SW 1271 (cell line): ENCODE measurements at regions not wholly inside any gene's neighbourhood (a gene's known extent, or its start where the extent isn't known, plus 50 kb on each side); places are given as distances from the start of the nearest gene placed in this dataset.

ENCODE experiments used
- DNase-seq, 2 experiments: peaks; one replicate each; lab custom pipeline; 2025; lab: John Stamatoyannopoulos, UW

GRCh38 chr3:113051787-113052186 is 61.0 kb downstream of the GTPBP8 start:
- no peak for DNase-seq

DNA sequence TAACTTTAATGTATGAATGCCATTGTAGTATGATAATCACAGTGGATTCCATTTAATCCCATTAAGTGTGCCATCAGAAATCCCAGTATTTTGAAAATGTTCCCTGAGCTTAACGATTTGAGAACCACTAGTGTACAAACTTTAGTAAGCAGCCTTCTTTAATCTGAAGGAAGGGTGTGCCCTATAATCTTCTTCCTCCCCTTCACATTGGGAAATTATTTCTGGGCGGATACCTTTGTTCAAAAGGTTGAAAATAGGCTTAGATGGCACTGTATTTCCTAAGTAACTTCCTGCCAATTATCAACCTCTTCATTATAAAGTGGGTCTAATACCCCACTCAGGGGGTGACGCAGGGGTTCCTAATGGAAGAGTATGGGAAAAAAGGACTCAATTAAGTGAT is 62.4 kb downstream of the GTPBP8 start:
- DNase-seq = no peak

DNA sequence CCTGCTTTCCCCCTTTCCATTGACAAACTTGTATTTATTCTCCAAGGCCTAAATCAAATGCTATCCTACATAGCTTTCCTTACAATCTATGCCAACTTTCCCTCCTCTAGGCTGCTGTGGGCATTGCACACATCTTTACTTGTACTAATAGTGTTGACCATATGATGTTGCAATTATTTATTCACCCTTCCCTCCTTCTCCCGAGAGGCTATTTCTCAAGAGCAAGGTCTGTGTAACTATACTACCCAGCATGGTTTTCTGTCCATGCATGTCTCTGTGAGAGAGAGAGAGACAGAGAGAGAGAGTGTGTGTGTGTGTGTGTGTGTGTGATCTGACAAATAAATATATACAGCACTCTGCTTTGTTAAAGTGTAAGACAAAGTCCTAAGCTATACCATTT is 63.8 kb downstream of the GTPBP8 start:
- DNase-seq = no peak

- no peak for DNase-seq
These were observed 64.4 kb downstream of the GTPBP8 start for GRCh38 chr3:113055201-113055600.

- DNase-seq = no peak
These were observed 65.2 kb downstream of the GTPBP8 start for GRCh38 chr3:113055961-113056360.

GRCh38 chr3:113057117-113057516 is 66.3 kb downstream of the GTPBP8 start:
- DNase-seq = no peak

GRCh38 chr3:113058188-113058587 is 67.4 kb downstream of the GTPBP8 start:
- no peak for DNase-seq

- no peak for DNase-seq
These were observed 71.9 kb downstream of the GTPBP8 start for GRCh38 chr3:113062705-113063104.

DNA sequence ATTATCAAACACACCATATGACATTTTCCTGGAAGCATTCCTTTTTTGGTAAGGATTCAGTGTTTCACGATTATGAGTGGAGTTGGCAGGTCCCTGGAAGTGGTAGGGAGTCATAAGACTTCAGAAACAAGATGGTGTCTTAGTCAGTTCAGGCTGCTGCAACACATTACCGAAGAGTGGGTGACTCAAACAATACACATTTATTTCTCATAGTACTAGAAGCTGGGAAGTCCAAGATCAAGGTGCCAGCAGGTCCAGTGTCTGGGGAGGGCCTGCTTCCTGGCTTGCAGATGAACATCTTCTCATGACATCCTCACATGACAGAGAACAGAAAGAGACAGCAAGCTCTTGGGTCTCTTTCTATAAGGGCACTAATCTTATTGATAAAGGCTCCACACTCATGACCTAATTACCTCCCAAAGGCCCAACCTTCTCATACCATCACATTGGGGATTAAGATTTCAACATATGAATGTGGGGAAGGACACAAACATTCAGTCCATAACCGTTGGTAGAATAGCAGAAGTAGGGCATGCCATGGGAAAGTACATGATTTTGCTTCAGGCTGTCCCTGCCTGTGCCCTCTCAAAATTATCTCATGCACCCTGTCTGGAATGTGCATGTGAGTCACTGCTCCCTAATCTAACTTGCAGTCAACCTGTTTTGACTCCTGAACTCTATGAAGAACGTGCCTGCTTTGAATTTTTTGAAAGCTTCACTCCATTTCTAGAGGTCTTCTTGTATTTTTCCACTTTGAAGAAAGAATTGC is 72.5 kb downstream of the GTPBP8 start:
- no peak for DNase-seq

DNA sequence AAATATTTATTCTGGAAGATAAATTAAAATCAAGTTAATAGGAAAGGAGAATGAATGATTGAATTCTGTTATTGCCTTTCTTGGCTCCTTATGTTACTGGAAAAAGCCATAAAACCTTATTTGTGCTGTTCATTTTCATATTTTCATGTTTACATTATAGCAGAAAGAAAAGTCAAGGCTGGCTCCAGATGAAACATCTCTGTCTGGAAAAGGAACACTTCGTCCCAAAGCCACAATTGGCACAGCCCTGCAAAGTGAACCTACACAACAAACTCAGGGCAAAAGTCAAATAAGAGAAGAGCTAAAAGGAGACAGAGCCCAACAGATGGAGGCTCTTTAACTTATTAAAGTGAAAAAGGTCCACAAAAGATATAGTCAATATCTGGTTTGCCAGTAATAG is 73.4 kb downstream of the GTPBP8 start:
- DNase-seq = no peak

GRCh38 chr3:113065336-113065735 is 74.6 kb downstream of the GTPBP8 start:
- no peak for DNase-seq

GRCh38 chr3:113070072-113070640 is 79.4 kb downstream of the GTPBP8 start:
- DNase-seq = no peak

DNA sequence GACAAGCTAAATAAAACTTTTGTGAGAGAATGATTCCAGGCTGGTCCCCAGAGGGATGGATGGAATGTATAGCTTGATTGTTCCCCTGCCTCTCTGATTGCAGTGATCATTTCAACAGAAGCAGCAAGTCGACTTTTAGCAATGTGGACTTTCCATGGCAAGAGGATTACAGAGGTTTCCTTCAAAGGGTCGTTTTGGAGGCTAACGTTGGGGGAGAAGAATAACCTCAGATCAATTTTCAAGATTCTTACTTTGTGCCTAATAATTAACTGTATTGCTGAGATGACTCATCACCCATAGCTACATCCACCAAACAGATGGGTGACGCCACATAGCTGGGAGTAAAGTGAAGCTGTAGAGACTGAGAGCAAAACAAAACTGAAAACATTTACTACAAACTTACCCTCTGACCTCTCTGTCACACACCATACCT is 79.9 kb downstream of the GTPBP8 start:
- no peak for DNase-seq

DNA sequence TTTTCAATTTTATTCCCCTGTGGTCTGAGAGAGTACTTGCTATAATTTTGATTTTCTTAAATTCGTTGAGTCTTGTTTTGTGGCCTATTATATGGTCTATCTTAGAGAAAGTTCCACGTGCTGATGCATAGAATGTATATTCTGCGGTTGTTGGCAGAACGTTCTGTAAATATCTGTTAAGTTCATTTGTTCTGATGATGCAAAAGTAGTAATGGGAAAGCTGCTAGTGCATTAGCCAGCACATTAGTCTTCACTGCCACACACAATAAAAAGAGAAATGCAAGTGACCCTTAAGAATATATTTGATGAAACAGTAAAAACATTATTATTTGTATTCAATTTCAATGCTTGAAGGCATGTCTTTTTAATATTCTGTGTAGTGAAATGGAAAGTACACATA is 84.8 kb downstream of the GTPBP8 start:
- DNase-seq = no peak

- no peak for DNase-seq
These were observed 88.6 kb downstream of the GTPBP8 start for GRCh38 chr3:113079218-113079961.

- DNase-seq = no peak
These were observed 94.0 kb downstream of the GTPBP8 start for GRCh38 chr3:113084777-113085176.

DNA sequence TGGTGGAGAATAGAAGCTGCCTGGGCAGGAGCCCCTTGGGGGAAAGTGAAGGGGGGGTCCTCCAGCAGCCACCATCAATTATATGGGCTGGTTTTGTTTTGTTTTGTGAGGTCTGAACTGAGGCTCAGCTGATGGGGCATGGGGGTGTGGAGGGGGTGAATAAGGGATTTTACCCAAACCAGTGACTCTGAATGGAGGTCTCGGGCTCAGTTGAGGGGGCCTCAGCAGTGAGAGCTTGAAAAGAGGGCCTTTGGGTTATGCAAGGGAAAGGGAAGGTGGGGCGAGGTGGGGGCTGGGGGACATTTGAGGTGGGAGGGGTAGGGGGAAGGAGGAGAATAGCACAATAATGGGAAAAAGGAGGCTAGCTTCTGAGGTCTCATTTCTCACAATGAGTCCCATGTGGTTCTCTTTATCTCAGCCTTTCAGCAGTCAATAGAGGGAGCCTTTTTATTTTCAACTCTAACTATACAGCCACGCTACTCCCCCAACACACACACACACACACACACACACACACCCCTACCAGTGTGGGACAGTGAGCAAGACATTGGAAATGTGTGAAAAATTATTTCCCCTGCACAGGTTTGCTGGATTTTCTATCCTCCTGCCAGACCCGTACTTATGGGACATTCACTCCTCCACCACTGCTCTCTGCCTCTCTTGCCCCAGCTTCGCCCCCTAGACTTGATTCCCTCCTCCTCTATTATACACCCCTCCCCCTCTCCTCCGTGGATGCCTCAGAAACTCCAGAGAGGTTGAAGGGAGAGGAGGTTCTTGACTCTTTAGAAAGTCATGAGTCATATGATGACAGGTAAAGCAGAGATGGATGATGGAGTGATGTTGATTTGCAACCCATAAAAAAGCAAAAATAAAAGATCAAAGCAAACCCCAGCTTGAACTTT is 96.0 kb downstream of the GTPBP8 start:
- no peak for DNase-seq

DNA sequence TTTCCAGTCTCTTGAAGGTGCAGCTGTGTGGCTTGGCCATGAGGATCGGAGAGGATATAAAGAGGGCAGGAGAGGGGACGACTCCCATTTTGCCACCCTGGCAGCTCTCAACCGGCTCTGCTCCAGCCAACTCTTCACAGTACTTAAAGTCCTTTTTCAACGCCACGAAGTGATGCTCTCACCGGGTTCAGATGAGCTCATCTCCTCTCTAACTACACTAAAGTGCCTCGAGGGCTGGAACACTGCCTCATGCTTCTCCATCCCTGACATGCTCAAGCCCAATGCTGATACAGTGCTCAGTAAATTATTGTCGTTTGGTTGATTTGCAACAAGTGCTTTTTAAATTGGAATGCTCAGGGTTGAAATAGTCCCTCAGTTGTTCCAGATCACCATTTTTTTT is 97.8 kb downstream of the GTPBP8 start:
- no peak for DNase-seq

DNA sequence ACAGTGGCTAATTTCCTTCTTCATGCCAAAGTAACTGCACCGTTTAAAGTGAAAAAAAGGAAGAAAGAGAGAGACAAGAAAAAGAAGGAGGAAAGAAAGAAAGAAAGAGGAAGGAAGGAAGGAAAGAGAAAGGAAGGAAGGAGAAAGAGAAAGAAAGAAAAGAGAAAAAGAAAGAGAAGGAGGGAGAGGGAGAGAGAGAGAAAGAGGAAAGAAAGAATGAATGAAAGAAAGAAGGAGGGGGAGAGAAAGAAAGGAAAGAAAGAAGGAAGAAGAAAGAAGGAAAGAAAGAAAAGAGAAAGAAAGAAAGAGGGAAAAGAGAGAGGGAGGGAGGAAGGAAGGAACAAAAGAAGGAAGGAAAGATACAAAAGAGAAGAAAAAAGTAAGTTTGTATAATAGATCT is 100.6 kb downstream of the GTPBP8 start:
- no peak for DNase-seq

DNA sequence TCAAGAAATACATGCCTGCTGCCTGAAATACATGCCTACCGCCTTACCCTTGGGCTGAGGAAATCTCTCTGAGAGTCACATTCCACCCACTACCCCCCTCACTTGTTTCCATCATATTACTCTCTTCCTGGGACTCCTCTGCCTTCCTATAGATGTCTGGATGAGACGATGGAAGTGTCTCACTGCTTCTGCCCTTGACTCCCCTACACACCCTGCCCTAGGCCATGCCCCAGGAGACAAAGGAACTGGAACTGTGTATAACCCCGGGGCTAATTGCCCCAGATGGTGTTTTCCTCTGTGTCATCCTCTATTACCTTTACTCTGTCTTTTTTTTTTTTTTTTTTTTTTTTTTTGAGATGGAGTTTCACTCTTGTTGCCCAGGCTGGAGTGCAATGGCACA is 102.0 kb downstream of the GTPBP8 start:
- DNase-seq = no peak

DNA sequence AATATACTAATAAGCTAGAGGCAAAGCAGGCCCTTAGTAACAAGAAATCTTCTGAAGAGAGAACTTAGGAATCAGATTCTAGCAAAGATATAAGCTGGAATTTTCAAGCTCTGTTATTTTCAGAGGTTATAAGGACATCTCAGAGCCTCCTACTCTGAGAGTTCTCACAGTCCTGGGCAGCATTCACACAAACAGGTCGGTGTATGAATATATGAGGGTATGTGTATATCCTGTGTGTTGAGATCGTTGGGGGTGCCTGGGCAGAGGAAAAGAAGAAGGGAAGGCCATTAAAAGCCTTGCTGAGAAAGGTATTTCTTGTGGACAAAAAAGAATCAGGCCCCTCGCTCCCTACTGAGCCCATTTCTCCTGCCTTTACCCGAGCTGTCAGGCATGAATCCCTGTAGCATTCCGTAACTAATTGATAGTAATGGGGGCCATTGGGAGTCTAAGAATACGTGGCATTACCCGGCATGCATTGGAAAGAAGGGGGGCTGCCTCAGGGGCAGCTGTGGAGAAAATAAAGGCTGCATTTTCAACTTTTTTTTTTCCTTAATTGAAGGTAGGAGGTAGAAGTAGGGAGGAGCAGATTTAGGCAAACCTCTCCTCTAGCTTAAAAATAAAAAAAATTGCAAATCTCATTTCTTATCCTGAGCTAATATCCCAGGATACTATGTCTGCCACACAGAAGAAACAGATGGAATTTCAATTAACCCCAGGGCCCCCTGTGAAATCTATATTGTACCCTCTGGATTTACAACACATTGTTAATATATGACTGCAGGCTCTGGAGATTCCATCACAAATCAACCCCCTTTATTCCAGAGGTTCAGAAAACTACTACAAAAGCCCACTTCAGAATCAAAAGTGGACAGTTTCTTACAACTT is 103.8 kb downstream of the GTPBP8 start:
- DNase-seq = no peak
